HepG2 (cell line): ENCODE measurements at regions not wholly inside any gene's neighbourhood (a gene's known extent, or its start where the extent isn't known, plus 50 kb on each side); places are given as distances from the start of the nearest gene placed in this dataset.
A peak's percentile ranks its signal among the peaks of the same experiment; 100 is the strongest.

ENCODE experiments used
- ATAC-seq: fragments of 200-7000 bp; cut with Tn5 transposase; 3 replicates; pipeline ENCODE4 v1.9.1; 2020; ENCODE audit warnings: mild to moderate bottlenecking, moderate library complexity
- BruUV-seq: library from RNA; stranded (reverse); fragments of 400-500 nt; replicated peaks from 2 replicates; lab custom pipeline; 2021; lab: Mats Ljungman, UMichigan
- CTCF ChIA-PET: fragments of 300-600 bp; formaldehyde crosslinking; extraction: SDS; loops from one replicate; lab custom pipeline; 2021; ENCODE audit warnings: low total read pairs, inconsistent platforms, low intra/inter-chr PET ratio; lab: Yijun Ruan, JAX
- POLR2A ChIA-PET: fragments of 350-600 bp; sonication (Branson Sonifier 250); formaldehyde crosslinking; loops from one replicate; lab custom pipeline; 2020; ENCODE audit warnings: antibody characterized with exemption, inconsistent platforms; lab: Yijun Ruan, JAX
- DNase-seq: peaks from one replicate; pipeline ENCODE4 v3.0.0-alpha.2; 2015; ENCODE audit warnings: low spot score
- FAIRE-seq: peaks from 3 replicates; lab custom pipeline; 2011; peaks lifted over from hg19 to GRCh38; lab: Jason Lieb, UNC
- H2AFZ ChIP-seq: one replicate; pipeline ENCODE4 v1.6.1; 2011; ENCODE audit warnings: low read length, inconsistent platforms
- H3K27ac ChIP-seq: fragments of 300-600 bp; 3 replicates; pipeline ENCODE4 v1.8.0; 2011; ENCODE audit warnings: mixed run types, mild to moderate bottlenecking, mixed read lengths, low read length, inconsistent platforms; ENCODE audit not compliant: insufficient read depth; ENCODE audit errors: extremely low read length
- H3K27me3 ChIP-seq, 2 experiments: fragments of 200-600 bp in 1 of 2; 2 replicates in 1 of 2; 3 replicates in 1 of 2; pipeline versions ENCODE4 v1.6.0 to v1.8.0; 2011; ENCODE audit warnings: low read length in 2 of 2, mild to moderate bottlenecking in 2 of 2, moderate library complexity in 2 of 2, inconsistent platforms in 1 of 2; ENCODE audit not compliant: insufficient read depth in 2 of 2, control insufficient read depth in 1 of 2
- H3K36me3 ChIP-seq, 2 experiments: fragments of 200-600 bp in 1 of 2; replicated peaks in 1 of 2; 2 replicates in 1 of 2; 3 replicates in 1 of 2; pipeline versions ENCODE4 v1.5.1 to v1.8.0; 2011; ENCODE audit warnings: low read length in 2 of 2, inconsistent platforms in 1 of 2; ENCODE audit not compliant: insufficient read depth in 2 of 2, control insufficient read depth in 1 of 2
- H3K4me1 ChIP-seq: 2 replicates; pipeline ENCODE4 v1.5.1; 2012; ENCODE audit warnings: low read length, inconsistent platforms; ENCODE audit not compliant: insufficient read depth
- H3K4me2 ChIP-seq: 2 replicates; pipeline ENCODE4 v1.6.0; 2011; ENCODE audit warnings: low read depth, low read length, inconsistent platforms
- H3K4me3 ChIP-seq, 3 experiments: fragments of 200-600 bp in 1 of 3; sonication (generic), shearing (Covaris generic) in 1 of 3; replicated peaks in 1 of 3; 2 replicates each; pipeline ENCODE4 v1.5.1; 2011 to 2016; ENCODE audit warnings: low read length in 3 of 3, inconsistent platforms in 2 of 3, low read depth in 2 of 3, mild to moderate bottlenecking in 2 of 3, control low read depth in 1 of 3, mixed read lengths in 1 of 3; ENCODE audit not compliant: insufficient read depth in 1 of 3
- H3K79me2 ChIP-seq: one replicate; pipeline ENCODE4 v1.6.1; 2011; ENCODE audit warnings: low read length, inconsistent platforms; ENCODE audit not compliant: insufficient read depth
- H3K9ac ChIP-seq: 2 replicates; pipeline ENCODE4 v1.6.0; 2011; ENCODE audit warnings: mild to moderate bottlenecking, low read depth, low read length, inconsistent platforms; ENCODE audit not compliant: insufficient read depth
- H3K9me3 ChIP-seq: 2 replicates; pipeline ENCODE4 v1.5.1; 2012; ENCODE audit warnings: mild to moderate bottlenecking, low read length
- H4K20me1 ChIP-seq: 2 replicates; pipeline ENCODE4 v1.6.0; 2011; ENCODE audit warnings: inconsistent platforms, mild to moderate bottlenecking, low read length, moderate library complexity; ENCODE audit not compliant: insufficient read depth
- HNRNPH1 ChIP-seq: fragments of 200-400 bp; formaldehyde crosslinking; optimal IDR thresholded peaks from 2 replicates; pipeline ENCODE3; 2017; ENCODE audit warnings: mild to moderate bottlenecking, low read depth, low read length
- ISX ChIP-seq: sonication (generic); formaldehyde crosslinking; conservative IDR thresholded peaks from 2 replicates; pipeline ENCODE4 v1.5.0; 2020; ENCODE audit warnings: missing genetic modification reagents
- MAFF ChIP-seq: IDR thresholded peaks from 2 replicates; pipeline ENCODE4 v1.6.1; 2011; ENCODE audit warnings: low read depth, low read length, improper control_type of control experiment
- MAFK ChIP-seq, 2 experiments: IDR thresholded peaks in 1 of 2; conservative IDR thresholded peaks in 1 of 2; 2 replicates each; pipeline ENCODE4 v1.6.1; 2011; ENCODE audit warnings: improper control_type of control experiment in 2 of 2, low read length in 2 of 2
- SNAI1 ChIP-seq: sonication (generic); formaldehyde crosslinking; IDR thresholded peaks from 2 replicates; pipeline ENCODE4 v1.5.0; 2020; ENCODE audit warnings: mild to moderate bottlenecking, missing genetic modification reagents, borderline replicate concordance
- ZNF3 ChIP-seq: IDR thresholded peaks from 2 replicates; pipeline ENCODE4 v1.7.0; 2017; ENCODE audit warnings: inconsistent platforms
- ZNF329 ChIP-seq: sonication (generic); formaldehyde crosslinking; IDR thresholded peaks from 2 replicates; pipeline ENCODE4 v1.9.0; 2021; ENCODE audit warnings: low read depth, mild to moderate bottlenecking, missing genetic modification reagents
- ZNF550 ChIP-seq: sonication (generic); formaldehyde crosslinking; IDR thresholded peaks from 2 replicates; pipeline ENCODE4 v1.4.0; 2020; ENCODE audit warnings: mild to moderate bottlenecking, missing genetic modification reagents, borderline replicate concordance
- ZNF598 ChIP-seq: sonication (generic); formaldehyde crosslinking; IDR thresholded peaks from 2 replicates; pipeline ENCODE4 v1.5.1; 2020; ENCODE audit warnings: mild to moderate bottlenecking, missing genetic modification reagents, borderline replicate concordance
- WGBS: methylation state at CpG from one replicate; pipeline ENCODE4 v1.1.6; 2017; ENCODE audit warnings: low lambda C conversion rate; 5-methylcytosine and 5-hydroxymethylcytosine counted together
- in situ Hi-C: cut with HindIII; loops from 2 replicates; pipeline ENCODE4 v1.10.0; 2017; ENCODE audit warnings: low pct_unique_long_range_greater_than_20kb; ENCODE audit not compliant: extremely low pct_ligation_motif_present
- intact Hi-C: fragments of 100-400 bp; cut with micrococcal nuclease; formaldehyde crosslinking; loops from one replicate; pipeline ENCODE4 v1.10.0; 2022; ENCODE audit not compliant: unreplicated experiment
- TF ChIP-seq, protein P1 (sequence below): sonication (generic); formaldehyde crosslinking; IDR thresholded peaks from 2 replicates; pipeline ENCODE4 v1.9.0; 2021; ENCODE audit warnings: missing genetic modification reagents, borderline replicate concordance

DNA sequence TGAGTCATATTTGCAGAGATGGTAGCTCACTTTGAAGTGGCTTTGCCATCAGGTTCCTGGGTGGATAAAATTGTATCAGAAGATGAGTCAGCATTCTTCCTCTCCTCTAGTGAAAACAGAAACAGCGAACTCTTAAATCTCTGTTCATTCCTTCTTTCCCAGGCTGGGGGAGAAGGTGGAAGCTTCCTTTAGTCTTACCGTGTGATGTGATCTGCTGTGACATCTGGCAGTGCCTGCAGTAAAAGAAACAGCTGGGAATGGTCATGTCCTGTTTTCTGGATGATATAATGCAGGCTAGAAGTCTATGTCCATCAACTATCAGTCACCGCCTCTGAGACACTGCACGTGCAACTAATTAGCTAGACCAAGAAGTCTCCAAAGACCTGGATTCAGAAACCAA is 171.6 kb downstream of the VAPA start:
- WGBS = 84% methylated on average over 4 of the region's 4 CpGs
- no peak for FAIRE-seq
- H3K36me3 ChIP-seq = no peaks in the 10 kb centered on the region
- H3K79me2 ChIP-seq = no peaks in the 10 kb centered on the region
- H2AFZ ChIP-seq = no peak overlapping the region
- intact Hi-C loops (no loop called here), in situ Hi-C loops (no loop called here)
- H4K20me1 ChIP-seq = no peaks in the 10 kb centered on the region
- DNase-seq = no peak
- H3K4me2 ChIP-seq = no peak overlapping the region
- H3K27me3 ChIP-seq = peaks cover 0 to 13% of the 10 kb centered on the region in 2 experiments; a peak in 3 of 5 replicates
- H3K4me1 ChIP-seq = peaks cover 15% of the 10 kb centered on the region
- no TSS peak for BruUV-seq
- H3K9ac ChIP-seq = no peak overlapping the region
- no peak for ATAC-seq
- peaks cover 13% of the 10 kb centered on the region; the same call in 1 of the 2 replicates for H3K9me3 ChIP-seq
- CTCF ChIA-PET = no interaction called here
- TF ChIP-seq MAFK (conservative IDR thresholded peaks at IDR 0.05 in 1 of 2, IDR thresholded peaks at IDR 0.05 in 1 of 2; ENCODE audit: low read length in 2 of 2) (peak; percentile 78 to 85), ZNF3 (CRISPR knock-in tag) (no peak), ZNF550 (CRISPR knock-in tag) (no peak), ZNF598 (CRISPR knock-in tag) (no peak), HNRNPH1 (no peak), SNAI1 (CRISPR knock-in tag) (no peak), ISX (CRISPR knock-in tag) (no peak), ZNF329 (CRISPR knock-in tag) (no peak), MAFF (peak; percentile 76)
- TF ChIP-seq, protein P1, sequence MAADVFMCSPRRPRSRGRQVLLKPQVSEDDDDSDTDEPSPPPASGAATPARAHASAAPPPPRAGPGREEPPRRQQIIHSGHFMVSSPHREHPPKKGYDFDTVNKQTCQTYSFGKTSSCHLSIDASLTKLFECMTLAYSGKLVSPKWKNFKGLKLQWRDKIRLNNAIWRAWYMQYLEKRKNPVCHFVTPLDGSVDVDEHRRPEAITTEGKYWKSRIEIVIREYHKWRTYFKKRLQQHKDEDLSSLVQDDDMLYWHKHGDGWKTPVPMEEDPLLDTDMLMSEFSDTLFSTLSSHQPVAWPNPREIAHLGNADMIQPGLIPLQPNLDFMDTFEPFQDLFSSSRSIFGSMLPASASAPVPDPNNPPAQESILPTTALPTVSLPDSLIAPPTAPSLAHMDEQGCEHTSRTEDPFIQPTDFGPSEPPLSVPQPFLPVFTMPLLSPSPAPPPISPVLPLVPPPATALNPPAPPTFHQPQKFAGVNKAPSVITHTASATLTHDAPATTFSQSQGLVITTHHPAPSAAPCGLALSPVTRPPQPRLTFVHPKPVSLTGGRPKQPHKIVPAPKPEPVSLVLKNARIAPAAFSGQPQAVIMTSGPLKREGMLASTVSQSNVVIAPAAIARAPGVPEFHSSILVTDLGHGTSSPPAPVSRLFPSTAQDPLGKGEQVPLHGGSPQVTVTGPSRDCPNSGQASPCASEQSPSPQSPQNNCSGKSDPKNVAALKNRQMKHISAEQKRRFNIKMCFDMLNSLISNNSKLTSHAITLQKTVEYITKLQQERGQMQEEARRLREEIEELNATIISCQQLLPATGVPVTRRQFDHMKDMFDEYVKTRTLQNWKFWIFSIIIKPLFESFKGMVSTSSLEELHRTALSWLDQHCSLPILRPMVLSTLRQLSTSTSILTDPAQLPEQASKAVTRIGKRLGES (CRISPR knock-in tag) = no peak
- H3K4me3 ChIP-seq = no peak overlapping the region
- H3K27ac ChIP-seq = no peak overlapping the region
- POLR2A ChIA-PET = no interaction called here
